Hepatocyte (in vitro differentiated cells): ENCODE measurements at regions not wholly inside any gene's neighbourhood (a gene's known extent, or its start where the extent isn't known, plus 50 kb on each side); places are given as distances from the start of the nearest gene placed in this dataset.

ENCODE experiments used
- DNase-seq: peaks from one replicate; pipeline ENCODE4 v3.0.0-alpha.2; 2016; ENCODE audit warnings: low spot score
- H2AFZ ChIP-seq: fragments of 200-600 bp; sonication (generic); 2 replicates; pipeline ENCODE4 v1.6.0; 2016; ENCODE audit warnings: antibody characterized with exemption, mild to moderate bottlenecking
- H3K27ac ChIP-seq: fragments of 200-600 bp; sonication (generic); 2 replicates; pipeline ENCODE4 v1.5.1; 2016; ENCODE audit warnings: mild to moderate bottlenecking
- H3K27me3 ChIP-seq: fragments of 200-600 bp; sonication (generic); 2 replicates; pipeline ENCODE4 v1.6.1; 2016
- H3K36me3 ChIP-seq: fragments of 200-600 bp; sonication (generic); replicated peaks from 2 replicates; pipeline ENCODE4 v1.5.1; 2016; ENCODE audit warnings: low read depth; ENCODE audit not compliant: insufficient read depth
- H3K4me1 ChIP-seq: fragments of 200-600 bp; sonication (generic); 2 replicates; pipeline ENCODE4 v1.5.1; 2016; ENCODE audit warnings: mild to moderate bottlenecking, moderate library complexity; ENCODE audit not compliant: insufficient read depth
- H3K4me2 ChIP-seq: fragments of 200-600 bp; sonication (generic); 2 replicates; pipeline ENCODE4 v1.6.0; 2016
- H3K4me3 ChIP-seq: fragments of 200-600 bp; sonication (generic); 2 replicates; pipeline ENCODE4 v1.5.1; 2016; ENCODE audit warnings: mild to moderate bottlenecking
- H3K79me2 ChIP-seq: fragments of 200-600 bp; sonication (generic); 2 replicates; pipeline ENCODE4 v1.6.0; 2017; ENCODE audit warnings: mild to moderate bottlenecking
- H3K9me2 ChIP-seq: fragments of 200-600 bp; sonication (generic); replicated peaks from 2 replicates; pipeline ENCODE4 v1.6.0; 2017; ENCODE audit warnings: mild to moderate bottlenecking; ENCODE audit not compliant: insufficient read depth
- H3K9me3 ChIP-seq: fragments of 200-600 bp; sonication (generic); 2 replicates; pipeline ENCODE4 v1.5.1; 2016; ENCODE audit warnings: low read depth, mild to moderate bottlenecking
- H4K20me1 ChIP-seq: fragments of 200-600 bp; sonication (generic); 2 replicates; pipeline ENCODE4 v1.6.0; 2016; ENCODE audit warnings: mild to moderate bottlenecking; ENCODE audit not compliant: insufficient read depth, poor library complexity, severe bottlenecking
- CTCF ChIP-seq: fragments of 200-600 bp; sonication (generic); IDR thresholded peaks from 2 replicates; pipeline ENCODE4 v1.5.1; 2016; ENCODE audit warnings: antibody characterized with exemption, mild to moderate bottlenecking; ENCODE audit not compliant: poor library complexity
- EZH2 ChIP-seq: fragments of 200-600 bp; sonication (generic); IDR thresholded peaks from 2 replicates; pipeline ENCODE4 v1.6.1; 2016; ENCODE audit warnings: antibody characterized with exemption, mild to moderate bottlenecking, borderline replicate concordance
- EZH2phosphoT487 ChIP-seq: fragments of 200-600 bp; sonication (generic); IDR thresholded peaks from one replicate; pipeline ENCODE4 v1.6.1; 2018; ENCODE audit warnings: antibody characterized with exemption, mild to moderate bottlenecking, low read depth, moderate library complexity; ENCODE audit not compliant: unreplicated experiment, severe bottlenecking
- WGBS: methylation state at CpG from one replicate; pipeline ENCODE4 v1.1.6; 2016; ENCODE audit warnings: low lambda C conversion rate; ENCODE audit errors: missing lambda C conversion rate; 5-methylcytosine and 5-hydroxymethylcytosine counted together

- no peaks in the 10 kb centered on the region for H3K27me3 ChIP-seq
- no peaks in the 10 kb centered on the region for H3K9me2 ChIP-seq
- H3K79me2 ChIP-seq: no peaks in the 10 kb centered on the region
- H3K9me3 ChIP-seq: no peaks in the 10 kb centered on the region
- H3K4me2 ChIP-seq: no peak overlapping the region
- no peak overlapping the region for H3K4me3 ChIP-seq
- H3K27ac ChIP-seq: no peak overlapping the region
- H2AFZ ChIP-seq: no peak overlapping the region
- TF ChIP-seq EZH2phosphoT487 (no peak), CTCF (no peak), EZH2 (no peak)
- no peak for DNase-seq
- 86% methylated on average over 7 of the region's 7 CpGs for WGBS
- no peaks in the 10 kb centered on the region for H4K20me1 ChIP-seq
- peaks cover 4% of the 10 kb centered on the region for H3K4me1 ChIP-seq
- no peaks in the 10 kb centered on the region for H3K36me3 ChIP-seq
Measured at GRCh38 chr2:9092383-9093282, 89.1 kb upstream of the MBOAT2 start.

GRCh38 chr2:9091811-9092210 lies 88.3 kb upstream of the MBOAT2 start:
- no peak overlapping the region for H3K4me3 ChIP-seq
- WGBS: 63% methylated on average over 1 of the region's 1 CpG
- no peak for DNase-seq
- no peaks in the 10 kb centered on the region for H4K20me1 ChIP-seq
- no peaks in the 10 kb centered on the region for H3K27me3 ChIP-seq
- H3K36me3 ChIP-seq: no peaks in the 10 kb centered on the region
- no peaks in the 10 kb centered on the region for H3K9me2 ChIP-seq
- no peaks in the 10 kb centered on the region for H3K79me2 ChIP-seq
- TF ChIP-seq EZH2 (no peak), CTCF (no peak), EZH2phosphoT487 (no peak)
- H3K4me1 ChIP-seq: peaks cover 4% of the 10 kb centered on the region
- H2AFZ ChIP-seq: no peak overlapping the region
- no peak overlapping the region for H3K27ac ChIP-seq
- no peaks in the 10 kb centered on the region for H3K9me3 ChIP-seq
- no peak overlapping the region for H3K4me2 ChIP-seq

GRCh38 chr2:9089831-9090230 lies 86.3 kb upstream of the MBOAT2 start:
- 96% methylated on average over 5 of the region's 5 CpGs for WGBS
- Histone ChIP-seq H4K20me1 (no peaks in the 10 kb centered on the region), H3K4me3 (no peak overlapping the region), H3K4me2 (no peak overlapping the region), H3K27ac (no peak overlapping the region), H3K27me3 (no peaks in the 10 kb centered on the region), H3K9me3 (no peaks in the 10 kb centered on the region), H2AFZ (no peak overlapping the region), H3K9me2 (no peaks in the 10 kb centered on the region), H3K79me2 (no peaks in the 10 kb centered on the region), H3K36me3 (no peaks in the 10 kb centered on the region), H3K4me1 (no peaks in the 10 kb centered on the region)
- no peak for DNase-seq
- TF ChIP-seq EZH2 (no peak), EZH2phosphoT487 (no peak), CTCF (no peak)
